Panc1 (cell line): ENCODE measurements at regions not wholly inside any gene's neighbourhood (a gene's known extent, or its start where the extent isn't known, plus 50 kb on each side); places are given as distances from the start of the nearest gene placed in this dataset.

Experiments
- ATAC-seq: fragments of 200-7000 bp; cut with Tn5 transposase; 2 replicates; pipeline ENCODE4 v1.9.1; 2020; ENCODE audit warnings: mild to moderate bottlenecking, moderate library complexity
- BruUV-seq: library from RNA; stranded (reverse); fragments of 400-500 nt; replicated peaks from 2 replicates; lab custom pipeline; 2021; lab: Mats Ljungman, UMichigan
- CTCF ChIA-PET: fragments of 300-600 bp; sonication (Branson Sonifier 250); formaldehyde crosslinking; loops from one replicate; lab custom pipeline; 2022; ENCODE audit warnings: antibody characterized with exemption; lab: Charles Lee
- POLR2A ChIA-PET: fragments of 300-600 bp; sonication (Branson Sonifier 250); formaldehyde crosslinking; loops from one replicate; lab custom pipeline; 2022; ENCODE audit warnings: antibody characterized with exemption; lab: Charles Lee
- DNase-seq: peaks from one replicate; pipeline ENCODE4 v3.0.0-alpha.2; 2010; ENCODE audit warnings: low read depth, low spot score
- H3K27ac ChIP-seq: 2 replicates; pipeline ENCODE4 v1.5.1; 2011; ENCODE audit warnings: mild to moderate bottlenecking, low read length, inconsistent platforms
- H3K27me3 ChIP-seq: fragments of 200-500 bp; sonication (Bioruptor generic); 2 replicates; pipeline ENCODE4 v1.6.0; 2014; ENCODE audit warnings: low read length, inconsistent platforms; ENCODE audit not compliant: control insufficient read depth, insufficient read depth
- H3K36me3 ChIP-seq: fragments of 200-500 bp; sonication (Bioruptor generic); 2 replicates; pipeline ENCODE4 v1.5.1; 2014; ENCODE audit warnings: inconsistent platforms, mild to moderate bottlenecking, low read length, moderate library complexity; ENCODE audit not compliant: control insufficient read depth, insufficient read depth
- H3K4me1 ChIP-seq: 2 replicates; pipeline ENCODE4 v1.5.1; 2011; ENCODE audit warnings: inconsistent platforms, mild to moderate bottlenecking, low read length, moderate library complexity; ENCODE audit not compliant: control insufficient read depth, insufficient read depth
- H3K4me3 ChIP-seq, 2 experiments: 2 replicates each; pipeline ENCODE4 v1.5.1; 2011 to 2012; ENCODE audit warnings: low read depth in 2 of 2, low read length in 2 of 2, mild to moderate bottlenecking in 2 of 2, inconsistent platforms in 1 of 2, moderate library complexity in 1 of 2
- H3K9me3 ChIP-seq: fragments of 200-500 bp; sonication (Bioruptor generic); 2 replicates; pipeline ENCODE4 v1.5.1; 2014; ENCODE audit warnings: low read depth, mild to moderate bottlenecking, inconsistent platforms, low read length, moderate library complexity; ENCODE audit not compliant: control insufficient read depth, insufficient read depth
- POLR2AphosphoS5 ChIP-seq: IDR thresholded peaks from 2 replicates; pipeline ENCODE4 v1.6.1; 2012; ENCODE audit warnings: mild to moderate bottlenecking, low read depth, low read length, moderate library complexity
- SIN3A ChIP-seq: IDR thresholded peaks from 2 replicates; pipeline ENCODE4 v1.6.1; 2012; ENCODE audit warnings: low read depth, mild to moderate bottlenecking, low read length, moderate library complexity, borderline replicate concordance; ENCODE audit not compliant: insufficient read depth
- TCF7L2 ChIP-seq: IDR thresholded peaks from 2 replicates; pipeline ENCODE4 v1.6.1; 2011; ENCODE audit warnings: mild to moderate bottlenecking, low read depth, low read length, inconsistent platforms
- in situ Hi-C: cut with HindIII; loops from 2 replicates; pipeline ENCODE4 v1.10.0; 2016; ENCODE audit warnings: low sequenced_read_pairs, low pct_unique_long_range_greater_than_20kb
- intact Hi-C: fragments of 100-400 bp; cut with micrococcal nuclease; formaldehyde crosslinking; loops from one replicate; pipeline ENCODE4 v1.10.0; 2022; ENCODE audit not compliant: unreplicated experiment
- TF ChIP-seq, protein P1 (sequence below), 2 experiments: IDR thresholded peaks; 2 replicates each; pipeline ENCODE4 v1.6.1; 2011 to 2012; ENCODE audit warnings: low read depth in 2 of 2, control low read depth in 1 of 2, low read length in 1 of 2, mild to moderate bottlenecking in 1 of 2, moderate library complexity in 1 of 2; ENCODE audit not compliant: insufficient read depth in 1 of 2
- TF ChIP-seq, protein P2 (sequence below): fragments of 450-650 bp; IDR thresholded peaks from 2 replicates; pipeline ENCODE4 v1.5.1; 2017; ENCODE audit warnings: mild to moderate bottlenecking

DNA sequence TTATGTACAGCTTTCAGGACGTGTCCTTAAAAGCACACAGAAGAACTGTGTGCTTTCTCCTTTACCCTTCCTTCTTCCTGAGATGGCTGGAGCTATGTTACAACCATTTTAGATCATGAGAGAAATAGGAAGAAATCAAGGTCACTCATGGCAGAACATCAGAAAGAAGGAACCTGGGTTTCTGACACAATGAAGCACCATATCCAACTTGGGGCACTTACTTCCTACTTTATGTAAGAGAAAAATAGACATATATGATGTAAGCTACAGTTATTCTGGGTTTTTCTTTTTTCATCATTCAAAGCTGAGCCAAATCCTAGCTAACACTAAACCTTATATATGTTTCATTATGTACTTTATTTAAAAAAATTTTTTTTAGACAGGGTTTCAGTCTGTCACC, 79.5 kb downstream of the FAM161A start:
- ATAC-seq = no peak
- Histone ChIP-seq H3K27me3 (no peaks in the 10 kb centered on the region), H3K36me3 (no peaks in the 10 kb centered on the region), H3K9me3 (no peaks in the 10 kb centered on the region), H3K4me3 (no peak overlapping the region), H3K4me1 (no peaks in the 10 kb centered on the region), H3K27ac (no peak overlapping the region)
- in situ Hi-C loops (no loop called here), intact Hi-C loops (no loop called here)
- ChIA-PET POLR2A (no interaction called here), CTCF (no interaction called here)
- TF ChIP-seq, protein P1, sequence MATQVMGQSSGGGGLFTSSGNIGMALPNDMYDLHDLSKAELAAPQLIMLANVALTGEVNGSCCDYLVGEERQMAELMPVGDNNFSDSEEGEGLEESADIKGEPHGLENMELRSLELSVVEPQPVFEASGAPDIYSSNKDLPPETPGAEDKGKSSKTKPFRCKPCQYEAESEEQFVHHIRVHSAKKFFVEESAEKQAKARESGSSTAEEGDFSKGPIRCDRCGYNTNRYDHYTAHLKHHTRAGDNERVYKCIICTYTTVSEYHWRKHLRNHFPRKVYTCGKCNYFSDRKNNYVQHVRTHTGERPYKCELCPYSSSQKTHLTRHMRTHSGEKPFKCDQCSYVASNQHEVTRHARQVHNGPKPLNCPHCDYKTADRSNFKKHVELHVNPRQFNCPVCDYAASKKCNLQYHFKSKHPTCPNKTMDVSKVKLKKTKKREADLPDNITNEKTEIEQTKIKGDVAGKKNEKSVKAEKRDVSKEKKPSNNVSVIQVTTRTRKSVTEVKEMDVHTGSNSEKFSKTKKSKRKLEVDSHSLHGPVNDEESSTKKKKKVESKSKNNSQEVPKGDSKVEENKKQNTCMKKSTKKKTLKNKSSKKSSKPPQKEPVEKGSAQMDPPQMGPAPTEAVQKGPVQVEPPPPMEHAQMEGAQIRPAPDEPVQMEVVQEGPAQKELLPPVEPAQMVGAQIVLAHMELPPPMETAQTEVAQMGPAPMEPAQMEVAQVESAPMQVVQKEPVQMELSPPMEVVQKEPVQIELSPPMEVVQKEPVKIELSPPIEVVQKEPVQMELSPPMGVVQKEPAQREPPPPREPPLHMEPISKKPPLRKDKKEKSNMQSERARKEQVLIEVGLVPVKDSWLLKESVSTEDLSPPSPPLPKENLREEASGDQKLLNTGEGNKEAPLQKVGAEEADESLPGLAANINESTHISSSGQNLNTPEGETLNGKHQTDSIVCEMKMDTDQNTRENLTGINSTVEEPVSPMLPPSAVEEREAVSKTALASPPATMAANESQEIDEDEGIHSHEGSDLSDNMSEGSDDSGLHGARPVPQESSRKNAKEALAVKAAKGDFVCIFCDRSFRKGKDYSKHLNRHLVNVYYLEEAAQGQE (IDR thresholded peaks at IDR 0.05; ENCODE audit: insufficient read depth in 1 of 2, low read depth in 2 of 2, low read length in 1 of 2) = no peak
- TF ChIP-seq POLR2AphosphoS5 = no peak
- TF ChIP-seq, protein P2, sequence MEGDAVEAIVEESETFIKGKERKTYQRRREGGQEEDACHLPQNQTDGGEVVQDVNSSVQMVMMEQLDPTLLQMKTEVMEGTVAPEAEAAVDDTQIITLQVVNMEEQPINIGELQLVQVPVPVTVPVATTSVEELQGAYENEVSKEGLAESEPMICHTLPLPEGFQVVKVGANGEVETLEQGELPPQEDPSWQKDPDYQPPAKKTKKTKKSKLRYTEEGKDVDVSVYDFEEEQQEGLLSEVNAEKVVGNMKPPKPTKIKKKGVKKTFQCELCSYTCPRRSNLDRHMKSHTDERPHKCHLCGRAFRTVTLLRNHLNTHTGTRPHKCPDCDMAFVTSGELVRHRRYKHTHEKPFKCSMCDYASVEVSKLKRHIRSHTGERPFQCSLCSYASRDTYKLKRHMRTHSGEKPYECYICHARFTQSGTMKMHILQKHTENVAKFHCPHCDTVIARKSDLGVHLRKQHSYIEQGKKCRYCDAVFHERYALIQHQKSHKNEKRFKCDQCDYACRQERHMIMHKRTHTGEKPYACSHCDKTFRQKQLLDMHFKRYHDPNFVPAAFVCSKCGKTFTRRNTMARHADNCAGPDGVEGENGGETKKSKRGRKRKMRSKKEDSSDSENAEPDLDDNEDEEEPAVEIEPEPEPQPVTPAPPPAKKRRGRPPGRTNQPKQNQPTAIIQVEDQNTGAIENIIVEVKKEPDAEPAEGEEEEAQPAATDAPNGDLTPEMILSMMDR = no peak
- TF ChIP-seq TCF7L2 = no peak
- no peak for TF ChIP-seq SIN3A
- DNase-seq = no peak
- no TSS peak for BruUV-seq

GRCh38 chr2:61771904-61772845, 81.7 kb downstream of the FAM161A start:
- no peaks in the 10 kb centered on the region for H3K4me1 ChIP-seq
- H3K4me3 ChIP-seq = no peak overlapping the region
- DNase-seq = no peak
- in situ Hi-C loops = no loop called here
- intact Hi-C loops = no loop called here
- no peaks in the 10 kb centered on the region for H3K9me3 ChIP-seq
- CTCF ChIA-PET = no interaction called here
- no TSS peak for BruUV-seq
- no peaks in the 10 kb centered on the region for H3K27me3 ChIP-seq
- no peak overlapping the region for H3K27ac ChIP-seq
- TF ChIP-seq POLR2AphosphoS5 (no peak), TCF7L2 (no peak)
- POLR2A ChIA-PET = no interaction called here
- ATAC-seq = no peak
- H3K36me3 ChIP-seq = no peaks in the 10 kb centered on the region

DNA sequence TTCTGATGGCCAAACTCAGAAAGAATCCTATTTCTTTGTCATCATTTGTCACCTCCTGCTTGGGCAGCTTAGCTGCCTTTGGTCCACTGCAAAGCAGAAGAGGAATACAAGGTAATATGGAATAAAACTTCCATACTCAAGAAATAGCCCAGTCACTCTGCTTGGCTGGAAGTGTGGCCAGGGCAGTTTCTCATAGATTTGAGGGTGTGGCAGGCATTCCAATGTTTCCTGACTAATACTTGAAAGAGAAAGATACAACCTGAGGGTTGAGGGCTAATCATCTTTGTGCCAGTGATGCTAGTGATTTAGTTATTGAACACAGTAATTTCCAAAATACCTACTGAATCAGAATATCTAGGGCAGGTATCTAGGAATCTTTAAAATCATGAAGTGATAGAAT, 83.1 kb downstream of the FAM161A start:
- H3K4me1 ChIP-seq = no peaks in the 10 kb centered on the region
- ChIA-PET CTCF (no interaction called here), POLR2A (no interaction called here)
- in situ Hi-C loops (no loop called here), intact Hi-C loops (no loop called here)
- no peak for ATAC-seq
- no peaks in the 10 kb centered on the region for H3K9me3 ChIP-seq
- no peak overlapping the region for H3K4me3 ChIP-seq
- TF ChIP-seq, protein P2 = no peak
- TF ChIP-seq, protein P1 (IDR thresholded peaks at IDR 0.05; ENCODE audit: insufficient read depth in 1 of 2, low read depth in 2 of 2, low read length in 1 of 2) = no peak
- TF ChIP-seq POLR2AphosphoS5 (no peak), TCF7L2 (no peak), SIN3A (no peak)
- no peaks in the 10 kb centered on the region for H3K36me3 ChIP-seq
- no peak overlapping the region for H3K27ac ChIP-seq
- no TSS peak for BruUV-seq
- no peaks in the 10 kb centered on the region for H3K27me3 ChIP-seq
- no peak for DNase-seq
